HG03378 (cell line): ENCODE measurements at regions not wholly inside any gene's neighbourhood (a gene's known extent, or its start where the extent isn't known, plus 50 kb on each side); places are given as distances from the start of the nearest gene placed in this dataset.

Experiments used
- ATAC-seq: cut with Tn5 transposase; IDR thresholded peaks from one replicate; pipeline ENCODE4 v1.9.1; 2021; ENCODE audit warnings: mild to moderate bottlenecking, moderate library complexity; ENCODE audit not compliant: unreplicated experiment

GRCh38 chr5:27706832-27707231 lies 668.4 kb upstream of the CDH9 start:
- no peak for ATAC-seq

- no peak for ATAC-seq
Observed at GRCh38 chr5:27705661-27706060, 667.3 kb upstream of the CDH9 start.

DNA sequence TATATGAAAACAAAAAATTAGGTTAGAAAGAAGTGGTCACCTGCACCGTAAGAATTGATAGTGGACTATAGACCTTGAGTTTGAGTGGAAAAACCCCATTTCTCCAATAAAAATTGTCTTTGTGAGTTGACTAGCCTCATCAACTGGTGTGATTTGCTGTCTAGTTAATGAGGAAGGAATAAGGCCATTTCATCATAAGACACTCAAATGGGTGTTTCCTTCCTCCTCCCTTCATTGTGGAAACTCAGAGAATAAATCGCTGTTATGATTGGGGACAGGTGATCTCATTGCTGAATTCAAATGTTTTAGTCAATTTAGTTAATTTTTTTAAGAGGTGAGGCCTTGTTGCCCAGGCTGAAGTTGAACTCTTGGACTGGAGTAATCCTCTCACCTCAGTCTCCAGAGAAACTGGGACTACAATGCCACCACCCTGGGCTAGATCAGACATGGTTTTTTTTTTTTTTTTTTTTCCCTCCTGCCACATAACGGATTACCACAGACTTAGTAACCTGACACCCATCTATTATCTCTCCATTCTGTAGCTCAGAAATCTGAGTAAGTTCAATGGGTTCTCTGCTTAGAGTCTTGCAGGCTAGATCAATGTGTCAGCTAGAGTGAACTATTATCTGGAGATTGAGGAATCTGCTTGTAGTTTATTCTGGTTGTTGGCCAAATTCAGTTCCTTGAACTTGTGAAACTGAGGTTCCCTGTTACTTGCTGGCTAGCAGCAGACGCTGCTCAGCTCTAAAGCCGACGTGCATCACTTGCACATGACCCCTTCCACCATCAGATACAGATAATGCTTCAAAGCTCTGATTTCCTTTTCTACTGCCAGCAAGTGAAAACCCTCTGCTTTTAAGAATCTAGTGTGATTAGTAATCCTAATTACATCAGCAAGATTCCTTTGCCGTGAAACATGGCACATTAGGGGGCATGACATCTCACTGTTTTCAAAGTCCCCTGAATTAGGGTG lies 663.8 kb upstream of the CDH9 start:
- no peak for ATAC-seq

DNA sequence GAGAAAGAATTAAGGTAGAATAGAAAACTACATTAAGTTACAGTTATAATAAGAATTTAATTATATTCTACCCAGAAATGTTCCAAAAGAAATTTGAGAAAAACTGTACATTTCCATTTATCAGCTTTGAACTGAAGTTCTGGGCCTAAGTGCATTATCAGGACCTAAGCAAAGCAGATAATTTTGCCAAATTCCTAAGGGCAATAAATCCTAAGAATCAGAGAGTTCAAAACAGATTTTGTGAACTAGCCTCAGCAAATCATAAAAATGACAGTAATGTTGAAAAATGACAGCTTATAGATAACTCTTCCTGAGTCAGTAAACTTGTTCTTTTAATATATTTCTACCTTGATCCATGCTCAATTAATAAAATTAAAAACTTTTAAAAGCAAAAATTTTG lies 662.1 kb upstream of the CDH9 start:
- no peak for ATAC-seq

GRCh38 chr5:27682600-27682999 lies 644.2 kb upstream of the CDH9 start:
- no peak for ATAC-seq

DNA sequence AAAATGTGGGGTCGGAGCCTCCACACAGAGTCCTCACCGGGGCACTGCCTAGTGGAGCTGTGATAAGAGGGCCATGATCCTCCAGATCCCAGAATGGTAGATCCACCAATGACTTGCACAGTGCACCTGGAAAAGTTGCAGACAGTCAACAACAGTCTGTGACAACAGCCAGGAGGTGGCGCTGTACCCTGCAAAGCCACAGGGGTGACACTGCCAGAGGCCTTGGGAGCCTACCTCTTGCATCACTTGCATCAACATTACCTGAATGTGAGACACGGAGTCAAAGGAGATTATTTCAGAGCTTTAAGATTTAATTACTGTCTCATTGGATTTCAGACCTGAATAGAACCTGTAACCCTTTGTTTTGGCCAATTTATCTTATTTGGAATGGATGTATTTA lies 614.1 kb upstream of the CDH9 start:
- ATAC-seq: no peak

DNA sequence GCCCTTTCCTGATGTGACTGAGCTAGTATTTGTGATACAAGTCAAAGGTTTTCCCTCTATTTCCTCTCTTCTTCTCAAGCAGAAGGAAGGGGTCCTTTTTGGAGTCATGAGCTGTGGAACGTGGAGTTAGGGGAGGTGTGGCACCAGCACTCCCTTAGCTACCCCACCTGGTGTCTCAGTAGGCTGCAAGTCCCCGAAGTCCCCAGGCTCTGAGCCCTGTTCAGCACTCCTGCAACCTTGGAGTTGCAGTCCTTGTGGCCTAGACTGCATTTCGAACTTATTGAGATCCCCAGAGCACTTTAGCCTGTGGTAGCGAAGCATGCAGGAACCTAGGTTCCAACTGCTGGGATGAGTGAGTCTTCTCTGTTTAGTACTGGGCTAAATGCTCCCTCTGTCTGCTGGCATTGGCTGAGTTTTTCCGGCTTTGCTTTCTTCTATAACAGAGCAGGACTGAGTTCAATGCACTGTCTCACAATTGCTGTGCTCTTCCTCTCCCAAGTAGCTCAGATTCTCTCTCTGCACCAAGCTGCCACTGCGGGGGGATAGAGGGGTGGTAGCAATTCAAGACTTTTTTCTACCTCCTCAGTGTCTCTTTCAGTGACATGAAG lies 600.7 kb upstream of the CDH9 start:
- no peak for ATAC-seq

DNA sequence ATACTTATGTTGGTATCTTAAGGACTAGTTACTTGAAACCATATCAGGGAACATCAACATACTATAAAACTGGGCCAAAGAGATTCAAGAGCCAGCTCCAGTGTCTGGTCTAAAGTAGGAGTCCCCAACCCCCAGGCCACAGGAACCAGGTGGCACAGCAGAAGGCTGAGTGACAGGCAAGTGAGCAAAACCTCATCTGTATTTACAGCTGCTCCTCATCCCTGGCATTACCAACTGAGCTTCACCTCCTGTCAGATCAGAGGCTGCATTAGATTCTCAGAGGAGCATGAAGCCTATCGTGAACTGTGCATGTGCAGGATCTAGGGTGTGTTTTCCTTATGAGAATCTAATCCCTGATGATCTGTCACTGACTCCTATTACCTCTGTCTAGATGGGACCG lies 581.6 kb upstream of the CDH9 start:
- ATAC-seq: no peak

- no peak for ATAC-seq
Observed at GRCh38 chr5:27612161-27612560, 573.8 kb upstream of the CDH9 start.

DNA sequence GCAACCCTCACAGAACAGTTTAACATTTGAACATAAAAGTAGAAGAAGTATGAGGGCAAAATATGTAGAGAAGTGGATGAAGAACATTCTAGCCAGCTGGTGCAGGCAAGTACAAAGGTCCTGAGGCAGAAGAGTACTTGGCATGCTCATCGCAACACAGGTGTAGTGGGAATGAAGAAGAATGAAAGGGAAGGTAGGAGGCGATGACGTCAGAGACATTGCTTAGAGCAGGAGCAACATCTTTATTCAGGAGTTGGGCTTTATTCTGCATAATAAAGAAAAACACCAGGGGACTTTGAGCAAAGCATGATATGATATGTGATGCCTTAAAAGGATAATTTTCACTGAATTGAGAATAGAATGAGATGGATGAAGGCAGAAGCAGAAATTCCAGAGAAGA lies 570.6 kb upstream of the CDH9 start:
- no peak for ATAC-seq

GRCh38 chr5:27598576-27598975 lies 560.2 kb upstream of the CDH9 start:
- ATAC-seq: no peak

GRCh38 chr5:27594141-27594540 lies 555.8 kb upstream of the CDH9 start:
- no peak for ATAC-seq

GRCh38 chr5:27592231-27592630 lies 553.8 kb upstream of the CDH9 start:
- ATAC-seq: no peak

DNA sequence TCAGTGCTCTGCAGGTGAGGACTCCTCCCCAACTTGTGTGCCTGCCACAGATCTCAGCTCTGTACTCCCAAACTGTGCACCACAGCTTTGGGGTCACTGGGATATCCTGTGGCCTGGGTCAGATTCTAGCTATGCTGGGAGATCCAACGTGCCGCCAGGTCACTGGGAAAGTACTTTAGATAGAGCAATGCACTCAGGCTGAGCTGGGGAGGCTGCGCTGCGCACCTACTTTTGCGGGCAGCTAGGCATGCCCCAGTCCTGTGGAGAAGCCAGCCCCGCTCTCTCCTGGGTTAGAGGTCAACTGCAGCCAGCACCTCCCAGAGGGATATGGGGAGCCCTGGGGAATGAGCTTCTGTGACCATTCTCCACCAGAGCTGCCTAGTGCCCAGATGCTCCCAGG lies 552.1 kb upstream of the CDH9 start:
- no peak for ATAC-seq

GRCh38 chr5:27578279-27578678 lies 539.9 kb upstream of the CDH9 start:
- no peak for ATAC-seq

GRCh38 chr5:27571681-27572080 lies 533.3 kb upstream of the CDH9 start:
- no peak for ATAC-seq

DNA sequence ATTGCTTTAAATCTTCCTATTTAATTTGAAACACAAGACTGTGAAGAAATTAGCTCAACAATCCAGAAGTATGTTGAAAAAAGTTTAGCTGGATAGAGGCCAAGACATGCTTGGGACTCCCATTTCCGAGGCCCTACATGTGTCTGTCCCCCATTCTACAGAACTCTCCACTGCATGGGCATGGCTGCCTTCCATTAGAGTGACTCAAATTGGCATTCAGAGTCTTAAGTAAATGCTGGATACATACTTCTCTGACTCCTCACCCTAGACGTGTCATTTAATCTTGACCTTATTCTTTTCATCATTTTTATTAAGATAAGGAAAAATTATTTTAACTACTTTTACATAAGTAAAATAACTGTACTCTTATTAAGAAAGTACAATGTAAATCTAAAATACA lies 530.4 kb upstream of the CDH9 start:
- ATAC-seq: no peak

GRCh38 chr5:27561408-27561807 lies 523.0 kb upstream of the CDH9 start:
- no peak for ATAC-seq

DNA sequence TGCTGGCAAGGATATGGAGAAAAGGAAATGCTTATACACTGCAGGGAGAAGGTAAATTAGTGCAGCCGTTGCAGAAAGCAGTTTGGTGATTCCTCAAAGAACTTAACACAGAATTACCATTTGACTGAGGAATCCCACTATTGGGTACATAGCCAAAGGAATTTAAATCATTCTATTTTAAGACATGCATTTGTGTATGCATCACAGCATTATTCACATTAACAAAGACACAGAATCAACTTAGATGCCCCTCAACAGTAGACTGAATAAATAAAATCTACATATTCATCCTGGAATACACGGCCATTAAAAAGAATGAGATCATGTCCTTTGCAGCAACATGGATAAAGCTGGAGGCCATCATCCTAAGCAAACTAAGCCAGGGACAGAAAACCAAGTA lies 510.1 kb upstream of the CDH9 start:
- no peak for ATAC-seq

DNA sequence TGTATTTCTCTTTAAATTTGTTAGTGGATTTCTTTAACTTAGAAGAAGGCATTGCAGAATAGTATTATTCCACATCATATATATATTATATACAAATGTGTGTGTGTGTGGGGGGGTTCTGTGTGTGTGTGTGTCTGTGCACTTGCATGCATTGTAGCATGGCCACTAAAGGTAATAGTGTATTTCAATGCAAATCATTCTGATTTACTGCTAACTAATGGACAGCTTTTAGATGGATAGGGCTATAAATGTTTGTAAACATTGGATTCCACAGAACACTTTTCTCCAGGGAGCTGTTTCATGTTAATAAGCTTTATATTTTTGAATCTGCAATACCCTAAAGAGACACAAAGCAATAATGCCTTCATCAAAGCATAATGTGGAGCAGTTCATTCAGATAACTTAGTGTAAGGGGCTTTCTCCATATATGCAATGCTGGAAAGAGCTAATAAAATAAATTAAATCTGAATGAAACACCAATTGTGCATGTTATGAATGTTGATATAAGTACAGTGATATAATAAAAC lies 496.7 kb upstream of the CDH9 start:
- no peak for ATAC-seq

GRCh38 chr5:27532305-27532704 lies 493.9 kb upstream of the CDH9 start:
- ATAC-seq: no peak

DNA sequence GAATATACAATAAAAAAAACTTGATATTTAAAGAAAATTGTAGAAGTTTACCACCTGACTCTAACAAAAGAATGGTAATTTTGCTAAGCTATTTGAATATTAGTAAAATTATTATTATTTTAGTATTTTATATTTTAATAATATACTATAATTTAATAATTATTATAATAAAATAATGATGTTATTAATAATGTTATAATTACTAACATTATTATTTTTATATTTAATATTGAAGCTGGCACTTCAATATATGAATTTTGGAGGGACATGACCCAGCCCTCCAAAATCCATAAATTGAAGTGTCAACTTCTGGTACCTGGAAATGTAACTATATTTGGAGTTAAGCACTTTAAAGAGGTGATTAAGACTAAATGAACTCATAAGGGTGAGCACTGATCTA lies 486.1 kb upstream of the CDH9 start:
- ATAC-seq: no peak
